A549 (cell line): ENCODE measurements at regions not wholly inside any gene's neighbourhood (a gene's known extent, or its start where the extent isn't known, plus 50 kb on each side); places are given as distances from the start of the nearest gene placed in this dataset.

ENCODE experiments used
- ATAC-seq, 2 experiments: fragments of 200-7000 bp in 1 of 2; fragments of >200 bp in 1 of 2; cut with Nextera tagmentation in 1 of 2; cut with Tn5 transposase in 1 of 2; 3 replicates each; pipeline versions ENCODE4 v1.8.0 to v1.9.1; 2018 to 2020; ENCODE audit warnings: mild to moderate bottlenecking in 1 of 2, moderate library complexity in 1 of 2
- CTCF ChIA-PET: fragments of 300-600 bp; sonication (Branson Sonifier 250); formaldehyde crosslinking; extraction: SDS; loops from one replicate; lab custom pipeline; 2021; ENCODE audit warnings: antibody characterized with exemption, inconsistent platforms; lab: Yijun Ruan, JAX
- POLR2A ChIA-PET: fragments of 350-600 bp; formaldehyde crosslinking; extraction: SDS; loops from one replicate; lab custom pipeline; 2021; ENCODE audit warnings: antibody characterized with exemption, inconsistent platforms; lab: Yijun Ruan, JAX
- DNase-seq, 2 experiments: peaks; one replicate each; pipeline versions ENCODE4 v3.0.0 to v3.0.0-alpha.2; 2011 to 2016; ENCODE audit warnings: low read depth in 1 of 2, low spot score in 1 of 2
- FAIRE-seq: peaks from 2 replicates; lab custom pipeline; 2011; peaks lifted over from hg19 to GRCh38; lab: Jason Lieb, UNC
- H3K27ac ChIP-seq, 2 experiments: fragments of >200 bp; sonication (Bioruptor Twin); formaldehyde crosslinking; 3 replicates each; pipeline ENCODE4 v1.5.1; 2016 to 2017
- H3K4me1 ChIP-seq: fragments of >200 bp; sonication (Bioruptor Twin); formaldehyde crosslinking; 3 replicates; pipeline ENCODE4 v1.6.1; 2016
- H3K4me2 ChIP-seq: fragments of >200 bp; sonication (Bioruptor Twin); formaldehyde crosslinking; 3 replicates; pipeline ENCODE4 v1.6.1; 2016
- H3K4me3 ChIP-seq: fragments of >200 bp; sonication (Bioruptor Twin); formaldehyde crosslinking; 3 replicates; pipeline ENCODE4 v1.5.1; 2016
- H3K9me3 ChIP-seq: fragments of >200 bp; sonication (Bioruptor Twin); formaldehyde crosslinking; 3 replicates; pipeline ENCODE4 v1.6.1; 2016
- CBX8 ChIP-seq: fragments of 200-600 bp; sonication (generic); IDR thresholded peaks from 2 replicates; pipeline ENCODE4 v1.6.1; 2016
- CEBPB ChIP-seq, 2 experiments: fragments of >200 bp in 1 of 2; sonication (Bioruptor Twin) in 1 of 2; formaldehyde crosslinking in 1 of 2; IDR thresholded peaks; 2 replicates each; pipeline ENCODE4 v1.6.1; 2012 to 2016
- CTCF ChIP-seq: fragments of >200 bp; sonication (Bioruptor Twin); formaldehyde crosslinking; IDR thresholded peaks from 3 replicates; pipeline ENCODE4 v1.5.1; 2016
- ELK1 ChIP-seq: fragments of 150-350 bp; IDR thresholded peaks from 2 replicates; pipeline ENCODE4 v1.6.1; 2014; ENCODE audit warnings: low read depth, mild to moderate bottlenecking, low read length
- EP300 ChIP-seq, 2 experiments: fragments of >200 bp; sonication (Bioruptor Twin); formaldehyde crosslinking; IDR thresholded peaks; 2 replicates in 1 of 2; 3 replicates in 1 of 2; pipeline ENCODE4 v1.6.1; 2016 to 2017
- ESRRA ChIP-seq: fragments of 150-350 bp; IDR thresholded peaks from 2 replicates; pipeline ENCODE4 v1.6.1; 2014; ENCODE audit warnings: mild to moderate bottlenecking, low read length, borderline replicate concordance
- FOSL2 ChIP-seq, 2 experiments: fragments of 450-650 bp in 1 of 2; fragments of >200 bp in 1 of 2; sonication (Bioruptor Twin) in 1 of 2; formaldehyde crosslinking; IDR thresholded peaks; 2 replicates each; pipeline versions ENCODE4 v1.5.0 to v1.6.1; 2016 to 2020; ENCODE audit warnings: mild to moderate bottlenecking in 1 of 2, moderate library complexity in 1 of 2
- FOXS1 ChIP-seq: fragments of 250-450 bp; sonication (Bioruptor Pico); IDR thresholded peaks from 2 replicates; pipeline ENCODE4 v1.5.0; 2020; ENCODE audit warnings: mild to moderate bottlenecking, moderate library complexity
- HDAC2 ChIP-seq: fragments of 200-600 bp; sonication (generic); IDR thresholded peaks from 2 replicates; pipeline ENCODE4 v1.6.1; 2016
- HEYL ChIP-seq: fragments of 250-450 bp; sonication (Bioruptor Pico); IDR thresholded peaks from 2 replicates; pipeline ENCODE4 v1.8.0; 2021; ENCODE audit warnings: mild to moderate bottlenecking, moderate library complexity
- HOXB13 ChIP-seq: fragments of 250-450 bp; sonication (Bioruptor Pico); IDR thresholded peaks from 2 replicates; pipeline ENCODE4 v1.5.0; 2020; ENCODE audit warnings: low read depth, mild to moderate bottlenecking, moderate library complexity
- KDM1A ChIP-seq: fragments of 200-600 bp; sonication (generic); IDR thresholded peaks from 2 replicates; pipeline ENCODE4 v1.6.1; 2016; ENCODE audit warnings: low read depth, mild to moderate bottlenecking
- MAFK ChIP-seq: fragments of 450-650 bp; IDR thresholded peaks from 2 replicates; pipeline ENCODE4 v1.6.1; 2014; ENCODE audit not compliant: partially characterized antibody
- MAX ChIP-seq: IDR thresholded peaks from 2 replicates; pipeline ENCODE4 v1.6.1; 2012
- NR3C1 ChIP-seq: fragments of >200 bp; sonication (Bioruptor Twin); formaldehyde crosslinking; IDR thresholded peaks from 3 replicates; pipeline ENCODE4 v1.6.1; 2017
- PBX3 ChIP-seq: IDR thresholded peaks from 2 replicates; pipeline ENCODE4 v1.6.1; 2012
- POLR2AphosphoS2 ChIP-seq: conservative IDR thresholded peaks from 2 replicates; pipeline ENCODE4 v1.6.1; 2012; ENCODE audit warnings: low read length, improper control_type of control experiment, inconsistent platforms
- RARB ChIP-seq: fragments of 250-450 bp; sonication (Bioruptor Pico); IDR thresholded peaks from 2 replicates; pipeline ENCODE4 v1.8.0; 2021; ENCODE audit warnings: mild to moderate bottlenecking, moderate library complexity
- RNF2 ChIP-seq: fragments of 200-600 bp; sonication (generic); IDR thresholded peaks from 2 replicates; pipeline ENCODE4 v1.6.1; 2016; ENCODE audit warnings: low read depth, mild to moderate bottlenecking, antibody characterized with exemption, moderate library complexity, borderline replicate concordance
- SMC3 ChIP-seq: fragments of >200 bp; sonication (Bioruptor Twin); formaldehyde crosslinking; IDR thresholded peaks from 3 replicates; pipeline ENCODE4 v1.6.1; 2018; ENCODE audit warnings: inconsistent platforms
- SREBF2 ChIP-seq: fragments of 450-650 bp; IDR thresholded peaks from 2 replicates; pipeline ENCODE4 v1.6.1; 2014; ENCODE audit warnings: mild to moderate bottlenecking, moderate library complexity
- TP53 ChIP-seq: fragments of 250-450 bp; sonication (Bioruptor Pico); IDR thresholded peaks from 2 replicates; pipeline ENCODE4 v1.5.0; 2021; ENCODE audit warnings: mild to moderate bottlenecking, moderate library complexity
- USF2 ChIP-seq: fragments of 450-650 bp; IDR thresholded peaks from 2 replicates; pipeline ENCODE4 v1.6.1; 2014; ENCODE audit warnings: antibody characterized with exemption
- WGBS: methylation state at CpG from one replicate; pipeline ENCODE4 v1.1.6; 2017; ENCODE audit errors: missing lambda C conversion rate; 5-methylcytosine and 5-hydroxymethylcytosine counted together

GRCh38 chr12:59911516-59911915, 315.7 kb downstream of the SLC16A7 start:
- WGBS = 45% methylated on average over 3 of the region's 3 CpGs
- H3K4me2 ChIP-seq = no peak overlapping the region
- CTCF ChIA-PET = no interaction called here
- H3K4me1 ChIP-seq = no peaks in the 10 kb centered on the region
- no peaks in the 10 kb centered on the region for H3K9me3 ChIP-seq
- DNase-seq = no peak
- no peak for TF ChIP-seq ELK1
- no peak for TF ChIP-seq EP300 (IDR thresholded peaks at IDR 0.05)
- TF ChIP-seq SREBF2 = no peak
- TF ChIP-seq RARB (CRISPR knock-in tag) = no peak
- no peak for FAIRE-seq
- POLR2A ChIA-PET = no interaction called here
- H3K4me3 ChIP-seq = no peak overlapping the region
- no peak for ATAC-seq
- H3K27ac ChIP-seq = no peak overlapping the region

GRCh38 chr12:59916988-59917387, 321.2 kb downstream of the SLC16A7 start:
- Histone ChIP-seq H3K4me3 (no peak overlapping the region), H3K27ac (no peak overlapping the region), H3K9me3 (no peaks in the 10 kb centered on the region), H3K4me2 (no peak overlapping the region), H3K4me1 (no peaks in the 10 kb centered on the region)
- DNase-seq = no peak
- ATAC-seq = no peak
- no peak for FAIRE-seq
- ChIA-PET POLR2A (no interaction called here), CTCF (no interaction called here)
- no peak for TF ChIP-seq RNF2
- TF ChIP-seq USF2 = no peak
- no peak for TF ChIP-seq HDAC2
- TF ChIP-seq MAX = no peak
- no peak for TF ChIP-seq NR3C1
- no peak for TF ChIP-seq CEBPB (IDR thresholded peaks at IDR 0.05)
- no peak for TF ChIP-seq HOXB13
- TF ChIP-seq CTCF = no peak
- no peak for TF ChIP-seq PBX3
- TF ChIP-seq ESRRA = no peak
- no peak for TF ChIP-seq CBX8
- no peak for TF ChIP-seq TP53 (CRISPR knock-in tag)

- CTCF ChIA-PET = no interaction called here
- TF ChIP-seq SREBF2 (no peak), CTCF (no peak), FOXS1 (no peak), POLR2AphosphoS2 (no peak), MAFK (no peak), FOSL2 (IDR thresholded peaks at IDR 0.05) (no peak), FOSL2 (CRISPR knock-in tag; IDR thresholded peaks at IDR 0.05) (no peak), HEYL (CRISPR knock-in tag) (no peak), ELK1 (no peak), CBX8 (no peak), TP53 (CRISPR knock-in tag) (no peak), SMC3 (no peak), KDM1A (no peak)
- H3K4me3 ChIP-seq = no peak overlapping the region
- 0 out of 3 replicates have a peak, but pooled peaks cover 11% of the 10 kb centered on the region for H3K4me1 ChIP-seq
- POLR2A ChIA-PET = no interaction called here
- no peak for FAIRE-seq
- H3K4me2 ChIP-seq = no peak overlapping the region
- H3K27ac ChIP-seq = no peak overlapping the region
- DNase-seq = no peak
- no peak for ATAC-seq
- H3K9me3 ChIP-seq = no peaks in the 10 kb centered on the region; the same call in 2 of the 3 replicates
- WGBS = 31% methylated on average over 1 of the region's 1 CpG
Observed at GRCh38 chr12:59927032-59927431, 331.2 kb downstream of the SLC16A7 start.
